ENCODE measurements at regions not wholly inside any gene's neighbourhood (a gene's known extent, or its start where the extent isn't known, plus 50 kb on each side); places are given as distances from the start of the nearest gene placed in this dataset.

GRCh38 chr6:154888421-154889295 is 106.5 kb upstream of the TIAM2 start:
- Histone ChIP-seq H3K9me3 (ENCODE audit: low read depth, low read length) (no peaks in the 10 kb centered on the region), H3K4me2 (ENCODE audit: insufficient read depth, low read length) (no peak overlapping the region), H3K79me2 (ENCODE audit: insufficient read depth, low read length) (no peaks in the 10 kb centered on the region), H3K27me3 (ENCODE audit: insufficient read depth, low read length) (no peaks in the 10 kb centered on the region), H3K36me3 (ENCODE audit: insufficient read depth, low read length) (no peaks in the 10 kb centered on the region), H3K4me1 (ENCODE audit: insufficient read depth, low read length) (peaks cover 10% of the 10 kb centered on the region), H3K27ac (ENCODE audit: low read depth, low read length) (no peak overlapping the region), H2AFZ (ENCODE audit: low read length) (no peak overlapping the region), H4K20me1 (ENCODE audit: insufficient read depth, low read length) (no peaks in the 10 kb centered on the region), H3K4me3 (ENCODE audit: insufficient read depth, low read length) (no peak overlapping the region)
- DNase-seq (ENCODE audit: insufficient read length, low spot score, missing footprints): no peak
- TF ChIP-seq CTCF (IDR thresholded peaks at IDR 0.05; ENCODE audit: extremely low read depth, low read depth, low read length): no peak

- H3K9me3 ChIP-seq (ENCODE audit: low read depth, low read length): no peaks in the 10 kb centered on the region
- H4K20me1 ChIP-seq (ENCODE audit: insufficient read depth, low read length): peaks cover 3% of the 10 kb centered on the region
- no peaks in the 10 kb centered on the region for H3K27me3 ChIP-seq (ENCODE audit: insufficient read depth, low read length)
- DNase-seq (ENCODE audit: insufficient read length, low spot score, missing footprints): no peak
- peaks cover 1% of the 10 kb centered on the region for H3K36me3 ChIP-seq (ENCODE audit: insufficient read depth, low read length)
- no peak overlapping the region for H3K4me2 ChIP-seq (ENCODE audit: insufficient read depth, low read length)
- H3K79me2 ChIP-seq (ENCODE audit: insufficient read depth, low read length): peaks cover 4% of the 10 kb centered on the region
- no peak overlapping the region for H3K27ac ChIP-seq (ENCODE audit: low read depth, low read length)
- H3K4me3 ChIP-seq (ENCODE audit: insufficient read depth, low read length): no peak overlapping the region
- H2AFZ ChIP-seq (ENCODE audit: low read length): no peak overlapping the region
- peaks cover 16% of the 10 kb centered on the region for H3K4me1 ChIP-seq (ENCODE audit: insufficient read depth, low read length)
- TF ChIP-seq CTCF (IDR thresholded peaks at IDR 0.05; ENCODE audit: extremely low read depth, low read depth, low read length): no peak
These were observed 104.2 kb upstream of the TIAM2 start for GRCh38 chr6:154890874-154891273.

GRCh38 chr6:154891901-154892300 is 103.2 kb upstream of the TIAM2 start:
- Histone ChIP-seq H3K79me2 (ENCODE audit: insufficient read depth, low read length) (peaks cover 4% of the 10 kb centered on the region), H3K4me1 (ENCODE audit: insufficient read depth, low read length) (peaks cover 16% of the 10 kb centered on the region), H3K27ac (ENCODE audit: low read depth, low read length) (no peak overlapping the region), H3K4me3 (ENCODE audit: insufficient read depth, low read length) (no peak overlapping the region), H4K20me1 (ENCODE audit: insufficient read depth, low read length) (peaks cover 3% of the 10 kb centered on the region), H3K4me2 (ENCODE audit: insufficient read depth, low read length) (no peak overlapping the region), H3K27me3 (ENCODE audit: insufficient read depth, low read length) (no peaks in the 10 kb centered on the region), H3K9me3 (ENCODE audit: low read depth, low read length) (no peaks in the 10 kb centered on the region), H2AFZ (ENCODE audit: low read length) (no peak overlapping the region), H3K36me3 (ENCODE audit: insufficient read depth, low read length) (peaks cover 3% of the 10 kb centered on the region)
- TF ChIP-seq CTCF (IDR thresholded peaks at IDR 0.05; ENCODE audit: extremely low read depth, low read depth, low read length): no peak
- DNase-seq (ENCODE audit: insufficient read length, low spot score, missing footprints): no peak

GRCh38 chr6:154893917-154894316 is 101.2 kb upstream of the TIAM2 start:
- H3K9me3 ChIP-seq (ENCODE audit: low read depth, low read length): no peaks in the 10 kb centered on the region
- peaks cover 4% of the 10 kb centered on the region for H3K79me2 ChIP-seq (ENCODE audit: insufficient read depth, low read length)
- no peak overlapping the region for H2AFZ ChIP-seq (ENCODE audit: low read length)
- peaks cover 3% of the 10 kb centered on the region for H4K20me1 ChIP-seq (ENCODE audit: insufficient read depth, low read length)
- H3K27me3 ChIP-seq (ENCODE audit: insufficient read depth, low read length): no peaks in the 10 kb centered on the region
- peak overlapping the region; percentile 81 for H3K4me2 ChIP-seq (ENCODE audit: insufficient read depth, low read length)
- no peak for DNase-seq (ENCODE audit: insufficient read length, low spot score, missing footprints)
- H3K36me3 ChIP-seq (ENCODE audit: insufficient read depth, low read length): peaks cover 3% of the 10 kb centered on the region
- H3K4me3 ChIP-seq (ENCODE audit: insufficient read depth, low read length): peak overlapping the region; percentile 45
- H3K27ac ChIP-seq (ENCODE audit: low read depth, low read length): peak overlapping the region; percentile 71
- no peak for TF ChIP-seq CTCF (IDR thresholded peaks at IDR 0.05; ENCODE audit: extremely low read depth, low read depth, low read length)
- H3K4me1 ChIP-seq (ENCODE audit: insufficient read depth, low read length): peaks cover 16% of the 10 kb centered on the region

All from osteoblast (primary cell).